PC-3 (cell line): ENCODE measurements at regions not wholly inside any gene's neighbourhood (a gene's known extent, or its start where the extent isn't known, plus 50 kb on each side); places are given as distances from the start of the nearest gene placed in this dataset.

Experiments used
- EZH2 ChIP-seq: fragments of 300-600 bp; sonication (generic); IDR thresholded peaks from one replicate; pipeline ENCODE4 v1.6.1; 2017; ENCODE audit warnings: antibody characterized with exemption, mild to moderate bottlenecking, low read length; ENCODE audit not compliant: unreplicated experiment
- EZH2phosphoT487 ChIP-seq: fragments of 300-600 bp; sonication (generic); IDR thresholded peaks from 2 replicates; pipeline ENCODE4 v1.6.1; 2018; ENCODE audit warnings: mild to moderate bottlenecking, antibody characterized with exemption, low read length, borderline replicate concordance
- TF ChIP-seq, protein P1 (sequence below): fragments of 300-600 bp; sonication (generic); conservative IDR thresholded peaks from 2 replicates; pipeline ENCODE4 v1.5.1; 2017; ENCODE audit warnings: antibody characterized with exemption, low read depth, mild to moderate bottlenecking, low read length

DNA sequence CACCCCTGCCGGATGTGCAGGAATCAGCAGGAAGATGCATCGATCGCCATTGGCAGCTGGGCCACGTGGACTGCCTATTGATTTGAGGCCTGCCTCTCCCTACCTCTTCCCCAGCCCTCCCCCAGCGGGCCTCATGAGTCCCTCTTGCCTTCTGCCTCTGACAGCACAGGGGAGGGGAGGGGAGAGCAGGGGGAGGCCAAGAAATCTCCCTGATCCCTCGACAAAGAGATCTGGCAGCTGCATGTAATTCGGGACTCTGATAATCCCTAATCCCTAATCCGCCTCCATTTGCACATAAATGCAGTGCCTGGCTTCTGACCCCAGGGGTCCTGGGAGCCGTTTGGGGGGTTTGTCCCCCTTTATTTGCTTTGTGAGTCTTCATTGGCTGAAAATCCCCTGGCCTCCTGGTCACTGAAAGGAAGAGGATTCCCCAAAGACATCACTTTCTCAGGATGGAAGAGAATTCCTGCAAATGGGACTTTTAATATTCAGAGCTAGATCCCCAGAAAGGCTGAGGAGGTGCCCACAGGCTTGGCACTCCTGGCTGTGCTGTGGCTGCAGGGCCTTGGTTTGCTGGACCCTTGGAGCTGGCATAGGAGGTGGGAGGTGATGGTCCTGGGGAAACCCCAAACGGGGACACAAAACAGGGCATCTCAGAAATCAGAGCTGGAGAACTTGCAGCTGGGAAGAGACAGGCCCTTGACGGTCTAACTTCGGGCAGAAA, 239.4 kb upstream of the POU3F1 start:
- TF ChIP-seq, protein P1, sequence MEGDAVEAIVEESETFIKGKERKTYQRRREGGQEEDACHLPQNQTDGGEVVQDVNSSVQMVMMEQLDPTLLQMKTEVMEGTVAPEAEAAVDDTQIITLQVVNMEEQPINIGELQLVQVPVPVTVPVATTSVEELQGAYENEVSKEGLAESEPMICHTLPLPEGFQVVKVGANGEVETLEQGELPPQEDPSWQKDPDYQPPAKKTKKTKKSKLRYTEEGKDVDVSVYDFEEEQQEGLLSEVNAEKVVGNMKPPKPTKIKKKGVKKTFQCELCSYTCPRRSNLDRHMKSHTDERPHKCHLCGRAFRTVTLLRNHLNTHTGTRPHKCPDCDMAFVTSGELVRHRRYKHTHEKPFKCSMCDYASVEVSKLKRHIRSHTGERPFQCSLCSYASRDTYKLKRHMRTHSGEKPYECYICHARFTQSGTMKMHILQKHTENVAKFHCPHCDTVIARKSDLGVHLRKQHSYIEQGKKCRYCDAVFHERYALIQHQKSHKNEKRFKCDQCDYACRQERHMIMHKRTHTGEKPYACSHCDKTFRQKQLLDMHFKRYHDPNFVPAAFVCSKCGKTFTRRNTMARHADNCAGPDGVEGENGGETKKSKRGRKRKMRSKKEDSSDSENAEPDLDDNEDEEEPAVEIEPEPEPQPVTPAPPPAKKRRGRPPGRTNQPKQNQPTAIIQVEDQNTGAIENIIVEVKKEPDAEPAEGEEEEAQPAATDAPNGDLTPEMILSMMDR, result no peak
- TF ChIP-seq EZH2, result no peak
- no peak for TF ChIP-seq EZH2phosphoT487
